NCI-H2107 treated with DMSO at 0.1 percent for 48 hours (cell line): ENCODE measurements at regions not wholly inside any gene's neighbourhood (a gene's known extent, or its start where the extent isn't known, plus 50 kb on each side); places are given as distances from the start of the nearest gene placed in this dataset.

Experiments used
- DNase-seq: peaks from one replicate; lab custom pipeline; 2025; ENCODE audit not compliant: unreplicated experiment; lab: John Stamatoyannopoulos, UW

GRCh38 chr9:110047955-110048402, 160.0 kb downstream of the C9orf152 start:
- DNase-seq = no peak

DNA sequence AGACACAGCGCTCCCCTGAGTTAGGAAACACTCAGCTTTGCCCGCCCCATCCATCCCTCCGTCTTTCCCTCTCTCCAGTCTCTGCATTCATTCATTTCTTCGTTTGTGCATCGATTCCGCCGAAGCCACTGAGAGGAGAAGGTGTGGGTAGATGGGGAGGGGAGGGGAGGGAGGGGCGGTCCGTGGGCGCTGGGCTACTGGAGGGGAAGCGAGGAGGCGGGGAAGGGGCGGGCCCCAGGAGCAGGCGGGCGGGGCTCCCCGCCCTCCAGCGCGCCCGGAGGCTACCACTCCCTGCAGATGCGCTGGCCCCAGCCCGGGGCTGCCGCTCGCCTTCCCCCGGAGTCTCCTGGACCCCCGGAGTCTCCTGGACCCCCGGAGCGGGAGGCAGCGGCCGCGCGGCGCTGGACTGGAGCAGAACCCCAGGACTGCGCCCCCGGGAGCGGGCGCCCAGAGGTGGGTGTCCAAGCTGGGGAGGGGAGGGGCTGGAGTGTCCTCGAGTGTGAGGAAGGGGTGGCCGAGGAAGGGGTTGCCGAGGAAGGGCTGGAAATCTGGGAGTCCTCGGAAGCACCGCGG, 159.5 kb downstream of the C9orf152 start:
- peak; percentile 47 for DNase-seq

GRCh38 chr9:110048976-110049698, 158.8 kb downstream of the C9orf152 start:
- DNase-seq = no peak

DNA sequence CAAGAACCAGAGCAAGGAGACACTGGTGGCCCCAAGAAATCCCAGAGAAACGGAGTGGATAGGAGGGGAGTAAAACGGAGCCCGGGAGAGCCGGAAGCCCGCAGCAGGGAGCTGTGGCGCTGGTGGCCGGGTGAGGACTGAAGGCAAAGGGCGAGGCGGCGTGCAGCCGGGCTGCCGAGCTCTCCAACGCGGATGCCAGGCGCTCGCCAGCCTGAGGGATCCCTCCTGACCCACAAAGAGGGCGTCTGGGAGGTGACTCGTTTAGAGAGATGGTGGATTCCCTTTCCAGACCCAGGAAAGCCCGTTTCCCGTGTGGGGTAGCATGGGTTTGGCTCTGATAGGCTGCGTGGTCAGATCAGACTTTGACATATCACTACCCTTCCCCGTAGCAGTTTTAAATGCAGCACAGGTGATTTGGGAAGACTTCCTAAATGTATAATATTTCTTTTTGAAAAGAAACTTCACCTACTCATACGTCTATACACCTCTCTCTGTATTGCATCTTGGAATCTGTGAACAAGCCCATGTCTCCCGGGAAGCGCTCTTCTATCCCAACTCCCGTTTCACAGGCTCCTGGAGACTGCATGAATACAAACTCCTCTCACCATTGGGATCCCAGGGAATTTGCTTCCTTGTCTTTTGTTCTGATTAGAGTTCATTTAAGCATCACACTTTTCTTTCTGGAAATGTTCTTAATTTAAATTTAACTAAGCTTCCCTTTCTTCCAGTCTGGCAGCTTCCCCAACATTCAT, 158.1 kb downstream of the C9orf152 start:
- DNase-seq = no peak

DNA sequence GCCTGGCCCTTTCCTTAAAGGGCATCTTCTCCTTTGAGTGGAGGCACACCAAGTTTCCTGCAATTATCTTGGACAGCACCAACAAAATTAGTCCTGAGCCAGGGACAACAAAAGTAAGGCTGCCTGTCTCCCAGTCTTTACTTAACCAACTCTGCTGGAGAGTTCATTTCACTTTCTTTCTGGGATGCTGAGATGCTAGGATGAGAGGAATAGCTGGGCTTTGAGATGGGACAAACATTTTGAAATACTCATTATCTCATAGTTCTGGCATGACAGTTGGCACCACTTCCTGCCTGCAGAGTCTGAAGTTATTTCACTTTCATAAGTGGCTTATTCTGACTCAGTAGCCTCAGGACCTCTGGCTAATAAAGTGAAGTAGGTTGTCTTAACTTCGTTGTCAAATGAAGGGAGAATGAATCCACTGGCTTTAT, 157.0 kb downstream of the C9orf152 start:
- DNase-seq = no peak

GRCh38 chr9:110056062-110056461, 151.9 kb downstream of the C9orf152 start:
- DNase-seq = no peak

DNA sequence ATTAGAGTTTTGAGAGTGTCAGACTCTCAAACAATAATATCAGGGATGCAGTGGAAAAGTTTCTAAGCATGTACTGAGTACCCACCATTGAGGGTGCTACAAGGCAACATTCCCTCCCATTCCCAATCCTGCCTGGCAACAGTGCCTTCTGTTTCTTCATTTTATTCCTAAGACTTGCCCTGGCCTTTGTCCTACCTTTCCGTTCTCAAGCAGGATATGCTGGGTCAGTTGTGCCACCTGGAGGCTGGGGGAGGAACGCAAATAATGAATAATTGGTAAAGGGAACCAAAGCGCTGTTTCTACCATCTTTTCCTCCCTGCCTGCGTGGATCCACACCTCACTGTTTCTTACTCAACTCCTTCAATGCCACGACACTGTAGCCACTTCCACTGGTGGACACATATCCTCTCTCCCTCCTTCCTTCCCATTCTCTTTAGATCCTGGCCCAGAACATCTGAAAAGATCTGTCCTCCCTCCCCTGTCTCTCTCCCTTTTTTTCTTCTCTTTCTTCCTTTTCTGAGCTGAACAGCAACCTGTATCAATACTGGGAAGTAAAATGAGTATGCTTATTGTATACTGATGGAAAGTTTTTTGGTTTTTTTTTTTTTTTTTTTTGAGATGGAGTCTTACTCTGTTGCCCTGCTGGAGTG, 149.5 kb downstream of the C9orf152 start:
- peak; percentile 50 for DNase-seq

GRCh38 chr9:110059461-110059860, 148.5 kb downstream of the C9orf152 start:
- no peak for DNase-seq

GRCh38 chr9:110064803-110065202, 143.2 kb downstream of the C9orf152 start:
- no peak for DNase-seq

DNA sequence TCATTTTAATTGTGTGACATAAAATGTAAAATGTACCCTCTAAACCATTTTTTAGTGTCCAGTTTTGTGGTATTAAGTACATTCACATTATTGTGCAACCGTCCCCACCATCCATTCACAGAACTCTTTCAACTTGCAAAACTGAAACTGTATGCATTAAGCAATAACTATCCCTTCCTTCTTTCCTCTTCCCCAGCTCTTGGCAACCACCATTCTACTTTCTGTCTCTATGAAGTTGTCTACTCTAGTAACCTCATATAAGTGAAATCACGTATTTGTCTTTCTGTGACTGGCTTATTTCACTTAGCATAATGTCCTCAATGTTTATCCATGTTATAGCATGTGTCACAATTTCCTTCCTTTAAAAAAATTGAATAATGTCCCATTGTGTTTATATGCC, 142.4 kb downstream of the C9orf152 start:
- DNase-seq = no peak

GRCh38 chr9:110066929-110067716, 140.8 kb downstream of the C9orf152 start:
- no peak for DNase-seq

DNA sequence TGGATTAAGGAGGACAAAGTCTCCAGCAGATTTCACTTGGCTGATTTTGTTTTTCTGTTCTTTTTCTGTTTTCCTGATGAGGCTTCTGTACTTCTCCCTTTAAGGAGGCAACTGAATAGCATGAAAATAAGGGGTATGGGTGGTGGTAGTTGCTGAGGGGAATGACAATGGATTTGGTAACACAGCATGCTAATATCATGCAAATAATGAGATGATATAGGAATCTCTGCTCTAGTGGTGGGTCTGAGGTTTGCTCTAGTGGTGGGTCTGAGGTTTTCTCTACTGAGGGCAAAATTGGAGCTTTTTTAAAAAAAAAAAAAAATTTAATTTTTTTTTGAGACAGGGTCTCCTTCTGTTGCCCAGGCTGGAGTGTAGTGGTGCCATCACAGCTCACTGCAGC, 139.7 kb downstream of the C9orf152 start:
- no peak for DNase-seq

- DNase-seq = no peak
These were observed 138.4 kb downstream of the C9orf152 start for GRCh38 chr9:110069326-110070248.

GRCh38 chr9:110072597-110073355, 135.2 kb downstream of the C9orf152 start:
- DNase-seq = no peak

- no peak for DNase-seq
These were observed 134.5 kb downstream of the C9orf152 start for GRCh38 chr9:110073356-110073905.

DNA sequence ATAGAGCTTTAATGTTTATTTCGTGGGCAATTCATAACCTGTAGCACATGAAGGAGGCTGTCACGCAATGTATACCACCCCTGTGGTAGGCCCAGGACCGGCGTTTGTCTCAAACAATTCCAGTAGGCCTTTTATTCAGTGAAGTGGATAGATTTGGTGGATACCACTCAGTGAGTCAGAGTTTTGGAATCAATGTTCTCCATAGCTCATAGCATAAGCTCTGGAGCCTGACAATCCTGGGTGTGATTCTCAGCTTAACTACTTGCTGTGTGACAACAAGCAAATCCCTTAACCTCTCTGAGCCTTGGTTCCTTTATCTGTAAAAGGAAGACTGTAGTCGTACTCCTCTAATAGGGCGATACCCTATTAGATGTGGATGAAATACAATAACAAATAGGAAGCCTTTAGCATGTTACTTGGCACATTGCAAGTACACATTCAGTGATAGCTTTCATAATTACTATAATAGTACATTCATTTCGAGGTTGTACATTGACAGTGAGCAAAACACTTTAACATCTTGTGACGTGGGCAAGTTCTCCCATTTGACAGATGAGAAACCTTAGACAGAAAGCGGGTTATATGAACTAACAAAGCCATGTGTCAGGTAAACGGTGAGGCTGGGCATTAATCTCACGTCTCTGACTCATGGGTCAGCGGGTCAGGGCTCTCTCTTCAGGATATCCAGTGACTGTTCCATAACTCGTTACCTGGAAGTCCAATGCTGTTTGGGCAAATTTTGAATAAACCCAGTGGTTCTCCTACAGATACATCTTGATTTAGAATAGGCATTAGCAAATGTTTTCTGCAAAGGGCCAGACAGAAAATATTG, 130.8 kb downstream of the C9orf152 start:
- DNase-seq = no peak

GRCh38 chr9:110077925-110078324, 130.0 kb downstream of the C9orf152 start:
- DNase-seq = no peak

- no peak for DNase-seq
These were observed 129.4 kb downstream of the C9orf152 start for GRCh38 chr9:110078604-110079003.
